ENCODE measurements at regions not wholly inside any gene's neighbourhood (a gene's known extent, or its start where the extent isn't known, plus 50 kb on each side); places are given as distances from the start of the nearest gene placed in this dataset.
A peak's percentile ranks its signal among the peaks of the same experiment; 100 is the strongest.
"Not testable (repeated sequence)": the region's sequence is repeated elsewhere in the genome, so short reads cannot be mapped to it uniquely, and the experiment has no call there.

DNA sequence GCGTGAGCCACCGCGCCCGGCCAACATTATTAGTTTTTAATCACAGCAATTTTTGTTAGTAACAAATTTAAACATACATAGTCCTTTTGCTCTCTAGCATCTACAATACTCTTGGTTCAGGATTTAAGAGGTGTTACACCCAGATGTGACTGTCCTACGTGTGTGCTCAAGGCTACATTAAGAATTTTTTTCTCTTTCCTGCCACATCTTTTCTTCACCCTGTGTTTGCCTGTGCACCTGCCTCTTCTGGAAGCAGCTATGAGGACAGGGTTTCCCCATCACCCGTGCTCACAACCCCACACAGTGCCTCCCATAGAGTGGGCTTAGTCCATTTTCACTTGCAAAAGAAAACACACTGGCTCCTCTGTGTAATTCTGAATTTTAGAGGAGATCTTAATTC is 186.7 kb upstream of the KLF6 start:
- DNase-seq = peak in 1 of 5 donors; percentile 33

DNA sequence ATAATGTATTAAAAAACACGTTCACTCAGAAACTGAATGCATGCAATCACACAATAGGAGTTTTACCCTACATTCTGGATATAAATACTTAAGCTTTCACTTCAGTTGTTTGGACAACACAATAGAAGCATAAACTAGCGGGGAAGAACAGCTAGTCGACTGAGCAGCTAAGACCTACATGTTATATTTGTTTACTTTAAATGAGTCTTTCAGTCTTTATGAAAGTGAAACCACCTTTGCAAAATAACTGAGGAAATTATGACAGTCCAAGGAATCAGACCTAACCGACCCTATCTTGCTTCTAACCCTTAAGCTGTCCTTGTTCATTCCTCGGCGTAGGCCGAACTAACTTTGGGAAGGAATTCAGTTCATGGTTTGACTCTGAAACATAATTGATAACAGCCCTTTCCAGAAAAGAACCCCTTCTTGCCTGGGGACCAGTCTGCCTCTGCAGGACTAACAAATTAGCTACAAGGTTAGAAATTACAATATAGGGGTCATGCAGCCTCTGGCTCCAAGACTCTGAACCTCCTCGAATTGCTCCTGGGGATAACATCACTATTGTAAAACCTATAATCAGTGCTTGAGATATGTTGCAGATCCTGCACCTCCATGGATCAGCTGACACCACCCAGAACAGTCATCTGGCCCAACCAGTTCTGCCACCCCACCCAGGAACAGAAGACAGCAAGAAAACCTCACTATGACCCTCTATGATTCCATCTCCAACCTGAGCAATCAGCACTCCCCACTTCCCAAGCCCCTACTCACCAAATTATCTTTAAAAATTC is 185.1 kb upstream of the KLF6 start:
- peak in 1 of 5 donors; percentile 43 for DNase-seq

- no peak for DNase-seq
These were observed 183.7 kb upstream of the KLF6 start for GRCh38 chr10:3968727-3969126.

DNA sequence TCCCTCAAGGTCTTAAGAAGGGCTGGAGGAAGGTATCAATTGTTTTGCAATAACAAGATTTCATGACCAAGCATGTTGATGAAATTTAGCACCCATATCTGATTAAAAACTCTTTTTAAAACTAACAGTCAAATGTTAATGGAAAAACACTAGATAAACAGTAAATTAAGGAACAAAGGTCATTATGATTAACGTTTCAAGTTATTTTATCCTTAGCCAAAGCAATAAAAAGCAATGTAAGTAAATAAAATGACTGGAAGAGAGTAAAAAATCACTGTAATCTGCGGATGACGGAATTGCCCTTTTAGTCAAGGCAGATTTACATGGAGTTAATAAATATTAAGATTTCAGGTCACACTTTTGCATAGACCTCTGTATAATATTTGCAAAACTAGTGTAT is 179.5 kb upstream of the KLF6 start:
- DNase-seq = no peak

- no peak for DNase-seq
These were observed 178.2 kb upstream of the KLF6 start for GRCh38 chr10:3963191-3963673.

DNA sequence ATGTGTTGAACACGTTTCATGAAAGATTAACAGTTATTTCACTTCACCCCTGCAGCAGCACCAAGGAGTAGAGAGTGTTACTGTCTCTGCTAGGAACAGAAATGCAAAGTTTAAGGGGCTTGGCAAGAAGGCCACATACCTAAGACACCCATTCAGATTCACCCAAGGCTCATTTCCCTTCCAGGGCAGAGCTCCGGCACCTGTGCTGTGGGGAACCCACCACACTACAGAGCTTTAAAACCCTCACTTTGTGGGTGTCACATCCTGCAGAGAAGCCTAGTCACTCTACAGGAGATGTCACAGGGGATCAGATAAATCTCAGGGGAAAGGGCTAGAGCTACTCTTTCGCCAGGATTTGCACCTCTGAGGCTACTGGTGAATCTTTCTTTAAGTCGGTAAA is 176.1 kb upstream of the KLF6 start:
- DNase-seq = peak in 4 of 5 donors; percentile 22 to 55 (median 30)

GRCh38 chr10:3960496-3960895 is 175.5 kb upstream of the KLF6 start:
- DNase-seq = no peak

DNA sequence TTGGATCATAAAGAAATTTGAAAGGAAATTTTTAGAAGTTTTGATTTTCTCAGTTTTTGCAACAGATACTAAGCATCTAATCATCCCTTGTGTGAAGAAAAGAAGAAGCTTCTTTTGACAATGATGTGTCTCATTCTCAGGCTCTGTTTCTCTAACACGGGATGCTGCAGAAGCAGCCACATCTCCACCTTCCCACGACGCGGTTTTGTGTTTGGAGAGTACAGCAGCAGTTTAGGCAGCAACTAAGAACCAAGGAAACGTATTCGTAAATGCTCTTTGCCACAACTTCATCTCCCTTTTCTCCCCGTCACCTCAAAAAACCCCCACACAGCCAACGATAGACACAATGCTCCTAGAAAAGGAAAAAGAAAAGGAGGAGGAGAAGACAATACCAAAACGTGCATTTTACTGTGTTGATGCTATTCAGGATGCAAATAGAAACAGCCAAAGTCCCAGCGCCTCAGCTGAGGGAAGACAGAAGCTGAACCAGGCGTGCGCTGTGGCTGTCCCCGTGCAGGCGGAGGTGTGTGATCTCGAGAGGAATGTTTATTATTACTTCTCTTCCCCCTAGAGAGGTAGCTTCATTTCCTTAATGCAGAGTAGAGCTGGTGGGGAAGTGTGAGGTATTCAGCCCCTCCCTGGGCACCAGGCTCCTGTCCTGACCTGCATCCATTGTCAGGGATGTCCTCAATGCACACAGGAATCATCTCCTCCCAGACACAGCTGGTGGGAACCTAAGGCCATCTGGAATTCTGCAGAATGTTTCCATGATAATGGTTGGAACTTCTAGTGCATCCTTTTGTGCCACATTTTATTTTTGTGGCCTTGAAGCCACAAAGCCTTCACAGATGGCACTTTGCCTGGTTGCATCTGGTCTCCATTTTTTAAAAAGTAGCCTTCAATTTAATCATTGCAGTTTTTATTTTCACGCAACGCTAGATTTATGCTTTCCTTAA is 174.6 kb upstream of the KLF6 start:
- no peak for DNase-seq

DNA sequence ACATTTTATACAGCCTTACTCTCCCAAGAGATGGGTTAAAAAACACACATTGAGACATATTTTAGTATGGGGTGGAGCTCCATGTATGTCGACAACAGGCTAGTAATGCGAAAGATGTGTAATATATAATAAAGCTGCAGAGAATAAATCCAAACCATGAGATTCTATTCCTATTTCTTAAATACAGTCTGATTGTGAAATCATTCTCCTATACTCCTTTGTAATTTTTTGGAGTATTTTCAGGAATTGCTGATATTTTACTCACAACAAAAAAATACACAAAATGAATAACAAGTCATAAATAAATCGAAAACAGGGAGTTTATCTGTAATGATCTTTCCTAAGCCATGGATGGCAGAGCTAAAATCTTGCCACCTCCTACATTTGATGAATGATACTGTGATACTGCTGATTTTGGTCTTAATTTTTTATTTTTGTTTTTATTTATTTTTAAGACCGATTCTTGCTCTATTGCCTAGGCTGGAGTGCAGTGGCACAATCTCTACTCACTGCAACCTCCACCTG is 173.5 kb upstream of the KLF6 start:
- DNase-seq = no peak

DNA sequence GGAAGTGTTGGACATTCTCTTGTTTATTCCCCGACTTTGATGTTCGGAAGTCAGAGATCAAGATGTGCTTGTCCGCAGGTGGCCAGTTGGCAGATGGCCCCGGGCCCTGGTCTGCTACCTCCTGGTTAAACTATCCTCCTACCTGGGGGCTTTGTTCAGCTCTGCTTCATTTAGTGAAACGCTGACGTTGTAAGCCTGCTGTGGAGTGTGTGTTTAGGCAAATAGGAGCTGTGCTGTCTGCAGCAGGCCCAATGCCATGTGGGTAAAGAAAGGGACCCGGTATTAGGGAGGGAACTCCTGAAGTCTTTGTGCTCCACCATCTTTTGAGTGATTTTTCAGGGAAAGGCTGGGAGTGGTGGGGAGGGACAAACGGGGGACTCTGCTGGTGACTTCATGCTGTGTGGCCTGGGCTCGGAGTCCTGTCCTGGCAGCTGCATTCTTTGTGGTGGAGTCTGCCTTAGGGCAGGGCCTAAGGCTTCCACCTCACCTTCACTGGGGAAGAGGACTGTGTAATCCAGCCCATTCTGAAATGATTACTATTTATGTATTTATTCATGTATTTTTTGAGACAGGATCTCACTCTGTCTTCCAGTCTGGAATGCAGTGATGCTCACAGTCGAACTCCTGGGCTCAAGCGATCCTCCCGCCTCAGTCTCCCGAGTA is 171.1 kb upstream of the KLF6 start:
- DNase-seq = no peak

DNA sequence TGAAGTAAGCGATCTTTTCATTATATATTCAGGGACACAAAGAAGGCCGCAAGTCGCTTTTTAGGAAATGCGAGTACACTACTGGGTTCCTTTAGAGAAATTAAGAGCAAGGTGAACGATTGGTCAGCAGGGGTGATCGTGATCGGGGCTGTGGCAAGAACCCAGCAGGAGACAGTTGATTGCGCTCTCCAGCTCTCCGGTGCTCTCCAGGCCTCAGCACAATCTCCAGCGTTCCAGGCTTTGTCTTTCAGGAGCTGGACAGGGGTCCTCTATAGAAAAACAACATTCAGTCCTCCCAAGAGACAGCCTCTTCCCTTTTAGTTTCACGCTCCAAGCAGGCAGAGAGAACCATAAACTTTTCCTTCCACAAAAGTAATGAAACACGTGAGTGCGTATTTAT is 170.5 kb upstream of the KLF6 start:
- no peak for DNase-seq

DNA sequence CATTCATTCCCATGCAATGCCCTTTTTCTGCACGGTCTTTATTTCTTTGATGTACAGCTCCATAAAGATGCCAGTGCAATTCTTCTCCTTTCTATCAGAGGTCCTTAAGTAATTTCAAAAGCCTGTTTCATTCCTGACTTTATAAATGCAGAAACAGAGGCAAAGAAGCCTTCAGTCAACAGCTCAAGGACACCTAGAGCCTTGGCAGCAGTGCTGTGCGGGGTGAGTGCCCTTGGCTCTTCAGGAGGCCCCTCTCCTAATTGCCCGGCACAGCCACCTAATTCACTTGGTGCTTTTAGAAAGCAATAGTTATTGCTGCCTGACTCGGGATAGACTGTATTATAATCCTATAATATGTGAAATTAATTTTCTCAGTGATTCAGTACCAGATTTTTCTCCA is 169.6 kb upstream of the KLF6 start:
- DNase-seq = no peak

- not testable (repeated sequence) for DNase-seq
These were observed 169.0 kb upstream of the KLF6 start for GRCh38 chr10:3954007-3954406.

- DNase-seq = no peak
These were observed 167.0 kb upstream of the KLF6 start for GRCh38 chr10:3951993-3952392.

GRCh38 chr10:3950676-3951275 is 165.8 kb upstream of the KLF6 start:
- no peak for DNase-seq

- DNase-seq = no peak
These were observed 164.7 kb upstream of the KLF6 start for GRCh38 chr10:3949711-3950110.

GRCh38 chr10:3948843-3949242 is 163.8 kb upstream of the KLF6 start:
- DNase-seq = peak; percentile 37 to 89 (median 65)

DNA sequence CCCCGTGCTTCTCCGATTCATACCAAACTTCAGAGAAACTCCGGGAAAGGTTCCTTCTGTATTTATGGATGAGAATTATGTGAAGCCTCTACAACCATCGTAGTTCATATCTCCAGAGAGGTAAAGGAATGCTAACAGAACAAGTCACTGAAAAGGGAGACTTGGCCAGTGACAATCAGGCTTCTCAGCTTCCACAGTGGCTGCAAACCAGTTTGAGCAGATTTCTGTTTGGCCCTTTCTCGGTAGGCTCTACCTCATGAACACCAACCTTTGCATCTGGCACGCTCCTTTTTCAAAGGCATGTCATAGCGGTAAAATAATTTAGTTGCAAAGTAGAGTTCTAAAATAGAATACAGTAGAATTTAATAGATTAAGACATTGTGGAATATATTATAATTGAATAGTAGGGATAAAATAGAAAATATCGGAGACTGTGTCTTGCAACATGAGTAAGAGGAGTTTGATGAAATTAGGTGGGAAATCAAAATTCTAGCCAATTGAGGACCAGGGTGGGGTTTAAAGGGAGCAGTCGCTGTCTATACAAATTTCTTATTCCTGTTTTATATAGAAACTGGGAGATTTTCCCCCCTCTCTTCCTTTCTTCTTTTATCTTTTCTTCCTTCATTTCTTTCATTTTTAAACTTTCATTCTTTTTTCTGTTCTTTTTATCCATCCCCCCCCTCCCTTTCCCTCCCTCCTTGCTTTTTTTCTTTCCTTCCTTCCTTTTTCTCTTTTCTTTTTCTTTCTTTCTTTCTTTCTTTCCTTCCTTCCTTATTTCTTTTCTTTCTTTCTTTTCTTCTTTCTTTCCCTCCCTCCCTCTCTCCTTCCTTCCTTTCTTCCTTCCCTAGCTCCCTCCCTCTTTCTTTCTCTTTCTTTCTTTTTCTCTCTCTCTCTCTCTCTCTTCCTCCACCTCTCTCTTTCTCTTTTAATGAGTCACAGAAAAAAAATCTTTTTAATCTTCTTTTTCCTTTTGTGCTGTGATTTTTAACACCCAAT is 161.5 kb upstream of the KLF6 start:
- no peak for DNase-seq

DNA sequence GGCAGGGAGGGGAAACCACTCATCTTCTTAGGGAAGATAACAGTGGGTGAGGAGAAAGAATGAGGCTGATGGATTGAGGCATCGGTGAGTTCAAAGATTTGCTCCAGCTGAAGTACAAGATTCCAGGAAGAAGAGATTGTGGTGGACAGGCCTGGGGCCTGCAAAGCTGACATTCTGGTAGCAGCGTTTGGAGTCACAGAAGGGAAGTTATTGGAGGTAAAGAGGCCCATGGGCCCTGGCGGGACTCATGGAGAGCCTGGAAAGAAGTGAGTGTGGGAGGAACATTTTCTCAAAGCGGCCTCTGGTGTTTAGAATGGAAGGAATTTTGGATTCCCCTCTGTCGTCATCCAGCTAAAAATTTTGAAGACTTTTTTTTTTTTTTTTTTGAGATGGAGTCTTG is 160.0 kb upstream of the KLF6 start:
- no peak for DNase-seq

GRCh38 chr10:3944591-3944990 is 159.6 kb upstream of the KLF6 start:
- DNase-seq = no peak

DNA sequence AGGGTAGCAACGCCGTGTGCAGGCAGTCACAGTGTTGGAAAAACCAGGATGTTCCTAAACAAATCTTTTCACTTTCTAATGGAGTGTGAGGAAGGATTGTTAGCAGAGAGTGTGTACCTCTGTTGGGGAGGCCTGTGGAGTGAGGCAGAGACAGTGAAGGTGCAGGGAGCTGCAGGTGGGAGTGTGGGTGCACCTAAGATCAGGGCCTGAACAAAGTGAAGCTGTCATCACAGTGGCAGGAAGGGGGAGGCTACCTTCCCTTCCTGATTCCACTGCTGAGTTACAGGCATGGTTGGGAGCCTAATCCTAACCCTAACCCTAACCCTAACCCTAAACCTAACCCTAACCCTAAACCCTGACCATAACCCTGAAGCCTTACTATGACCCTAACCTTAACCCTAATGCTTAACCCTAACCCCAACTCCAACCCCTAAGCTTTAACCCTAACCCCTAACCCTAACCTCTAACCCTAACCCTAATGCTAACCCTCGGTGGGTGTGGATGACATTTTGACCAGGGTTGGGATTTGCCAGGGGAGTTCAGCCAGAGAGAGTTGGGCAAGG is 158.8 kb upstream of the KLF6 start:
- DNase-seq = no peak
